Activated naive CD8-positive, alpha-beta T cell treated with anti-CD3 and anti-CD28 coated beads, Interleukin-2, amount 10 ng/mL, durations not matched to agents 7 days and 5 days (primary cell): ENCODE measurements at regions not wholly inside any gene's neighbourhood (a gene's known extent, or its start where the extent isn't known, plus 50 kb on each side); places are given as distances from the start of the nearest gene placed in this dataset.

ENCODE experiments used
- ATAC-seq: fragments of 150-1000 bp; cut with Tn5 transposase; one replicate; pipeline ENCODE4 v1.10.0; 2021; ENCODE audit warnings: low read depth, moderate library complexity
- POLR2A ChIA-PET: fragments of 350-600 bp; sonication (Branson Sonifier 250); formaldehyde crosslinking; loops from one replicate; lab custom pipeline; 2021; ENCODE audit warnings: antibody characterized with exemption; lab: Charles Lee
- DNase-seq: peaks from one replicate; pipeline ENCODE4 v3.0.0; 2021
- H3K27ac Mint-ChIP-seq: one replicate; pipeline ENCODE4 v1.8.0; 2022; ENCODE audit warnings: mild to moderate bottlenecking, mixed read lengths
- H3K27me3 Mint-ChIP-seq: one replicate; pipeline ENCODE4 v1.8.0; 2022; ENCODE audit warnings: mild to moderate bottlenecking, moderate library complexity, mixed read lengths
- H3K36me3 Mint-ChIP-seq: one replicate; pipeline ENCODE4 v1.8.0; 2021; ENCODE audit warnings: mild to moderate bottlenecking, mixed read lengths
- H3K4me1 Mint-ChIP-seq: one replicate; pipeline ENCODE4 v1.8.0; 2021; ENCODE audit warnings: mixed read lengths
- H3K4me3 Mint-ChIP-seq: one replicate; pipeline ENCODE4 v1.8.0; 2022; ENCODE audit warnings: mild to moderate bottlenecking, moderate library complexity, mixed read lengths
- H3K9me3 Mint-ChIP-seq: one replicate; pipeline ENCODE4 v1.8.0; 2021; ENCODE audit warnings: mixed read lengths

- Mint-ChIP-seq H3K4me3 (no peak overlapping the region), H3K9me3 (no peaks in the 10 kb centered on the region), H3K4me1 (no peaks in the 10 kb centered on the region), H3K27me3 (no peaks in the 10 kb centered on the region), H3K36me3 (no peaks in the 10 kb centered on the region), H3K27ac (no peak overlapping the region)
- no peak for ATAC-seq
- DNase-seq = no peak
- POLR2A ChIA-PET = no interaction called here
Observed at GRCh38 chr16:85289760-85290625, 177.7 kb upstream of the CIBAR2 start.

GRCh38 chr16:85290626-85291301 is 178.5 kb upstream of the CIBAR2 start:
- Mint-ChIP-seq H3K36me3 (no peaks in the 10 kb centered on the region), H3K27ac (no peak overlapping the region), H3K4me1 (no peaks in the 10 kb centered on the region), H3K4me3 (no peak overlapping the region), H3K27me3 (no peaks in the 10 kb centered on the region), H3K9me3 (no peaks in the 10 kb centered on the region)
- POLR2A ChIA-PET = no interaction called here
- DNase-seq (no peak), ATAC-seq (no peak)

GRCh38 chr16:85291302-85292148 is 179.3 kb upstream of the CIBAR2 start:
- H3K4me1 Mint-ChIP-seq = no peaks in the 10 kb centered on the region
- no peaks in the 10 kb centered on the region for H3K9me3 Mint-ChIP-seq
- no peak for ATAC-seq
- no peak overlapping the region for H3K27ac Mint-ChIP-seq
- DNase-seq = no peak
- no peaks in the 10 kb centered on the region for H3K27me3 Mint-ChIP-seq
- no peaks in the 10 kb centered on the region for H3K36me3 Mint-ChIP-seq
- H3K4me3 Mint-ChIP-seq = no peak overlapping the region
- POLR2A ChIA-PET = no interaction called here

GRCh38 chr16:85293458-85293857 is 181.2 kb upstream of the CIBAR2 start:
- DNase-seq = no peak
- ATAC-seq = no peak
- POLR2A ChIA-PET = no interaction called here
- H3K36me3 Mint-ChIP-seq = no peaks in the 10 kb centered on the region
- H3K4me1 Mint-ChIP-seq = no peaks in the 10 kb centered on the region
- no peak overlapping the region for H3K4me3 Mint-ChIP-seq
- no peaks in the 10 kb centered on the region for H3K27me3 Mint-ChIP-seq
- no peaks in the 10 kb centered on the region for H3K9me3 Mint-ChIP-seq
- H3K27ac Mint-ChIP-seq = no peak overlapping the region

GRCh38 chr16:85293904-85294642 is 181.8 kb upstream of the CIBAR2 start:
- DNase-seq (no peak), ATAC-seq (no peak)
- Mint-ChIP-seq H3K27ac (no peak overlapping the region), H3K27me3 (no peaks in the 10 kb centered on the region), H3K4me3 (no peak overlapping the region), H3K36me3 (no peaks in the 10 kb centered on the region), H3K4me1 (no peaks in the 10 kb centered on the region), H3K9me3 (no peaks in the 10 kb centered on the region)
- POLR2A ChIA-PET = no interaction called here

GRCh38 chr16:85294810-85295508 is 182.7 kb upstream of the CIBAR2 start:
- no peak for ATAC-seq

GRCh38 chr16:85296859-85297660 is 184.8 kb upstream of the CIBAR2 start:
- H3K9me3 Mint-ChIP-seq = no peaks in the 10 kb centered on the region
- H3K4me3 Mint-ChIP-seq = no peak overlapping the region
- no peaks in the 10 kb centered on the region for H3K4me1 Mint-ChIP-seq
- peak; percentile 68 for DNase-seq
- ATAC-seq = peak; percentile 91
- no peaks in the 10 kb centered on the region for H3K36me3 Mint-ChIP-seq
- POLR2A ChIA-PET = no interaction called here
- no peak overlapping the region for H3K27ac Mint-ChIP-seq
- H3K27me3 Mint-ChIP-seq = no peaks in the 10 kb centered on the region

More at GRCh38 chr16:85294810-85295508, 182.7 kb upstream of the CIBAR2 start:
- DNase-seq = no peak
- Mint-ChIP-seq H3K27ac (no peak overlapping the region), H3K4me1 (no peaks in the 10 kb centered on the region), H3K27me3 (no peaks in the 10 kb centered on the region), H3K4me3 (no peak overlapping the region), H3K9me3 (no peaks in the 10 kb centered on the region), H3K36me3 (no peaks in the 10 kb centered on the region)
- POLR2A ChIA-PET = no interaction called here

GRCh38 chr16:85297881-85298280 is 185.6 kb upstream of the CIBAR2 start:
- ATAC-seq = no peak

GRCh38 chr16:85300406-85300968 is 188.2 kb upstream of the CIBAR2 start:
- Mint-ChIP-seq H3K27ac (no peak overlapping the region), H3K27me3 (no peaks in the 10 kb centered on the region), H3K4me1 (peaks cover 9% of the 10 kb centered on the region), H3K9me3 (no peaks in the 10 kb centered on the region), H3K4me3 (no peak overlapping the region), H3K36me3 (no peaks in the 10 kb centered on the region)
- ATAC-seq (no peak), DNase-seq (no peak)
- POLR2A ChIA-PET = no interaction called here

More at GRCh38 chr16:85297881-85298280, 185.6 kb upstream of the CIBAR2 start:
- Mint-ChIP-seq H3K36me3 (no peaks in the 10 kb centered on the region), H3K4me3 (no peak overlapping the region), H3K9me3 (no peaks in the 10 kb centered on the region), H3K27me3 (no peaks in the 10 kb centered on the region), H3K27ac (no peak overlapping the region), H3K4me1 (no peaks in the 10 kb centered on the region)
- POLR2A ChIA-PET = no interaction called here
- DNase-seq = no peak

- H3K27ac Mint-ChIP-seq = no peak overlapping the region
- no peaks in the 10 kb centered on the region for H3K27me3 Mint-ChIP-seq
- H3K4me3 Mint-ChIP-seq = no peak overlapping the region
- POLR2A ChIA-PET = no interaction called here
- ATAC-seq (no peak), DNase-seq (no peak)
- no peaks in the 10 kb centered on the region for H3K36me3 Mint-ChIP-seq
- H3K4me1 Mint-ChIP-seq = peaks cover 15% of the 10 kb centered on the region
- no peaks in the 10 kb centered on the region for H3K9me3 Mint-ChIP-seq
Observed at GRCh38 chr16:85301231-85301630, 189.0 kb upstream of the CIBAR2 start.

GRCh38 chr16:85302018-85302847 is 190.0 kb upstream of the CIBAR2 start:
- H3K36me3 Mint-ChIP-seq = no peaks in the 10 kb centered on the region
- H3K27ac Mint-ChIP-seq = no peak overlapping the region
- H3K4me3 Mint-ChIP-seq = no peak overlapping the region
- H3K4me1 Mint-ChIP-seq = peaks cover 21% of the 10 kb centered on the region
- no peaks in the 10 kb centered on the region for H3K9me3 Mint-ChIP-seq
- ATAC-seq (no peak), DNase-seq (no peak)
- POLR2A ChIA-PET = interaction anchor here (0.6 to 1.4 kb wide), 3 partner anchors 18 to 303 kb away, joined by 3 to 4 read pairs (median 3); no protein-coding TSS in a partner anchor
- H3K27me3 Mint-ChIP-seq = no peaks in the 10 kb centered on the region
